Liver (tissue), 8 donors: ENCODE measurements at regions not wholly inside any gene's neighbourhood (a gene's known extent, or its start where the extent isn't known, plus 50 kb on each side); places are given as distances from the start of the nearest gene placed in this dataset.

Source experiments
- DNase-seq: peaks from one replicate; pipeline ENCODE4 v3.0.0-alpha.2; 2017; ENCODE audit warnings: low spot score
- H3K27ac ChIP-seq, 2 donors: one replicate each; pipeline ENCODE4 v1.7.0; 2013; ENCODE audit warnings: inconsistent platforms in 2 of 2, low read length in 2 of 2, control low read depth in 1 of 2, low read depth in 1 of 2, mild to moderate bottlenecking in 1 of 2
- H3K27me3 ChIP-seq, 4 donors: one replicate each; pipeline versions ENCODE4 v1.6.1 to v1.7.0; 2013; ENCODE audit warnings: low read length in 3 of 4, inconsistent platforms in 1 of 4, mild to moderate bottlenecking in 1 of 4, moderate library complexity in 1 of 4; ENCODE audit not compliant: control insufficient read depth in 4 of 4, insufficient read depth in 4 of 4
- H3K36me3 ChIP-seq, 4 donors: one replicate each; pipeline versions ENCODE4 v1.6.1 to v1.7.0; 2013; ENCODE audit warnings: low read length in 3 of 4, mild to moderate bottlenecking in 3 of 4, low read depth in 1 of 4, moderate library complexity in 1 of 4; ENCODE audit not compliant: control insufficient read depth in 4 of 4, insufficient read depth in 3 of 4
- H3K4me1 ChIP-seq, 4 donors: one replicate each; pipeline versions ENCODE4 v1.6.1 to v1.7.0; 2013; ENCODE audit warnings: low read length in 3 of 4, mild to moderate bottlenecking in 3 of 4, moderate library complexity in 1 of 4; ENCODE audit not compliant: control insufficient read depth in 4 of 4, insufficient read depth in 4 of 4
- H3K4me3 ChIP-seq, 3 donors: one replicate each; pipeline versions ENCODE4 v1.6.1 to v1.7.0; 2013; ENCODE audit warnings: low read length in 3 of 3, control low read depth in 1 of 3, low read depth in 1 of 3, mild to moderate bottlenecking in 1 of 3
- H3K9ac ChIP-seq, 2 donors: one replicate each; pipeline ENCODE4 v1.7.0; 2013; ENCODE audit warnings: low read length in 2 of 2, mild to moderate bottlenecking in 2 of 2, moderate library complexity in 2 of 2, control low read depth in 1 of 2, low read depth in 1 of 2
- H3K9me3 ChIP-seq, 4 donors: one replicate each; pipeline versions ENCODE4 v1.6.1 to v1.7.0; 2013; ENCODE audit warnings: low read length in 3 of 4; ENCODE audit not compliant: control insufficient read depth in 4 of 4
- EGR1 ChIP-seq, 2 donors: IDR thresholded peaks; 2 replicates each; pipeline ENCODE4 v1.6.1; 2016 to 2018; ENCODE audit warnings: antibody characterized with exemption in 2 of 2, low read depth in 2 of 2
- FOXA1 ChIP-seq: IDR thresholded peaks from 2 replicates; pipeline ENCODE4 v1.6.1; 2016; ENCODE audit warnings: antibody characterized with exemption
- FOXA2 ChIP-seq: IDR thresholded peaks from 2 replicates; pipeline ENCODE4 v1.6.1; 2016; ENCODE audit warnings: antibody characterized with exemption
- HNF4A ChIP-seq, 2 donors: conservative IDR thresholded peaks; 2 replicates each; pipeline ENCODE4 v1.6.1; 2016; ENCODE audit warnings: antibody characterized with exemption in 2 of 2, mild to moderate bottlenecking in 2 of 2
- HNF4G ChIP-seq: IDR thresholded peaks from 2 replicates; pipeline ENCODE4 v1.6.1; 2016; ENCODE audit warnings: antibody characterized with exemption
- JUND ChIP-seq, 2 donors: IDR thresholded peaks; 2 replicates each; pipeline ENCODE4 v1.6.1; 2016; ENCODE audit warnings: antibody characterized with exemption in 2 of 2
- MAX ChIP-seq: IDR thresholded peaks from 2 replicates; pipeline ENCODE4 v1.6.1; 2016; ENCODE audit warnings: antibody characterized with exemption
- NR2F2 ChIP-seq: IDR thresholded peaks from 2 replicates; pipeline ENCODE4 v1.6.1; 2016; ENCODE audit warnings: antibody characterized with exemption
- RAD21 ChIP-seq, 2 donors: IDR thresholded peaks; 2 replicates each; pipeline ENCODE4 v1.6.1; 2016; ENCODE audit warnings: antibody characterized with exemption in 2 of 2, mild to moderate bottlenecking in 2 of 2
- RXRA ChIP-seq, 2 donors: IDR thresholded peaks; 2 replicates each; pipeline ENCODE4 v1.6.1; 2017 to 2018; ENCODE audit warnings: antibody characterized with exemption in 2 of 2, mild to moderate bottlenecking in 1 of 2
- TAF1 ChIP-seq: conservative IDR thresholded peaks from 2 replicates; pipeline ENCODE4 v1.6.1; 2016; ENCODE audit warnings: antibody characterized with exemption, mild to moderate bottlenecking
- ZBTB33 ChIP-seq: IDR thresholded peaks from 2 replicates; pipeline ENCODE4 v1.6.1; 2016; ENCODE audit warnings: antibody characterized with exemption
- WGBS: extraction: QIAGEN DNeasy Blood & Tissue Kit; methylation state at CpG from one replicate; pipeline ENCODE4 v1.1.7; 2013; 5-methylcytosine and 5-hydroxymethylcytosine counted together
- TF ChIP-seq, protein P1 (sequence below): IDR thresholded peaks from 2 replicates; pipeline ENCODE4 v1.6.1; 2016; ENCODE audit warnings: antibody characterized with exemption, mild to moderate bottlenecking
- TF ChIP-seq, protein P2 (sequence below): IDR thresholded peaks from 2 replicates; pipeline ENCODE4 v1.6.1; 2016; ENCODE audit warnings: antibody characterized with exemption
- TF ChIP-seq, protein P3 (sequence below): fragments of 150-350 bp; IDR thresholded peaks from 2 replicates; pipeline ENCODE4 v1.5.1; 2017; ENCODE audit warnings: improper control_type of control experiment, low read depth, low read length; ENCODE audit not compliant: missing input control
- donor health status: healthy.
- donor health status: healthy.
- donor health status: healthy.
- donor health status: healthy.
- donor health status: healthy.

DNA sequence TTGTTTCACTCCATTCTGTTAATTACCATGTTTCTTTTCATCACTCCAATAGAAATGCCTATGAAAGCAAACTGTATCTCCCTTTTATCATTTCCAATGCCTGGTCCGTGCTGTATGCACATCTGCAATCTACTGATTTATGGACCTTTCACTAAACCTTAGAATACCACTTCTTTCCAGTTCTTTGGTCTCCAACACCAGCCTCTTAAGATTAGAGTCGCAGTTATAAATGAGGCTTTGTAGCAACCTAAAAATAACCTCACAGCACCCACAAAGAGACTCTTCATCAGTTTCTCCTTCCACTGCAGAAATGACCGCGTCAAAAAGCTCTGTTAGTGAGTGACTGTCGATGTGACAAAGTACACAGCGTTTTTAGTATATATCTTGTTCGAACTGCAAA lies 282.6 kb downstream of the ADGRA3 start:
- Histone ChIP-seq H3K9me3 (no peaks in the 10 kb centered on the region), H3K36me3 (no peaks in the 10 kb centered on the region), H3K4me3 (no peak overlapping the region), H3K27ac (no peak overlapping the region), H3K4me1 (peaks cover 0 to 5% (median 0%) of the 10 kb centered on the region in 4 donors), H3K27me3 (no peaks in the 10 kb centered on the region), H3K9ac (no peak overlapping the region)
- no peak for DNase-seq
- 86% methylated on average over 7 of the region's 7 CpGs for WGBS
- TF ChIP-seq HNF4G (no peak), ZBTB33 (no peak), HNF4A (conservative IDR thresholded peaks at IDR 0.05) (no peak), MAX (no peak), JUND (IDR thresholded peaks at IDR 0.05) (no peak)
- TF ChIP-seq, protein P1, sequence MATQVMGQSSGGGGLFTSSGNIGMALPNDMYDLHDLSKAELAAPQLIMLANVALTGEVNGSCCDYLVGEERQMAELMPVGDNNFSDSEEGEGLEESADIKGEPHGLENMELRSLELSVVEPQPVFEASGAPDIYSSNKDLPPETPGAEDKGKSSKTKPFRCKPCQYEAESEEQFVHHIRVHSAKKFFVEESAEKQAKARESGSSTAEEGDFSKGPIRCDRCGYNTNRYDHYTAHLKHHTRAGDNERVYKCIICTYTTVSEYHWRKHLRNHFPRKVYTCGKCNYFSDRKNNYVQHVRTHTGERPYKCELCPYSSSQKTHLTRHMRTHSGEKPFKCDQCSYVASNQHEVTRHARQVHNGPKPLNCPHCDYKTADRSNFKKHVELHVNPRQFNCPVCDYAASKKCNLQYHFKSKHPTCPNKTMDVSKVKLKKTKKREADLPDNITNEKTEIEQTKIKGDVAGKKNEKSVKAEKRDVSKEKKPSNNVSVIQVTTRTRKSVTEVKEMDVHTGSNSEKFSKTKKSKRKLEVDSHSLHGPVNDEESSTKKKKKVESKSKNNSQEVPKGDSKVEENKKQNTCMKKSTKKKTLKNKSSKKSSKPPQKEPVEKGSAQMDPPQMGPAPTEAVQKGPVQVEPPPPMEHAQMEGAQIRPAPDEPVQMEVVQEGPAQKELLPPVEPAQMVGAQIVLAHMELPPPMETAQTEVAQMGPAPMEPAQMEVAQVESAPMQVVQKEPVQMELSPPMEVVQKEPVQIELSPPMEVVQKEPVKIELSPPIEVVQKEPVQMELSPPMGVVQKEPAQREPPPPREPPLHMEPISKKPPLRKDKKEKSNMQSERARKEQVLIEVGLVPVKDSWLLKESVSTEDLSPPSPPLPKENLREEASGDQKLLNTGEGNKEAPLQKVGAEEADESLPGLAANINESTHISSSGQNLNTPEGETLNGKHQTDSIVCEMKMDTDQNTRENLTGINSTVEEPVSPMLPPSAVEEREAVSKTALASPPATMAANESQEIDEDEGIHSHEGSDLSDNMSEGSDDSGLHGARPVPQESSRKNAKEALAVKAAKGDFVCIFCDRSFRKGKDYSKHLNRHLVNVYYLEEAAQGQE, result no peak

GRCh38 chr4:22220965-22221364 lies 272.4 kb upstream of the KCNIP4 start:
- no peak overlapping the region for H3K4me3 ChIP-seq
- H3K27me3 ChIP-seq, result no peaks in the 10 kb centered on the region
- TF ChIP-seq HNF4A (conservative IDR thresholded peaks at IDR 0.05) (no peak), FOXA1 (no peak), FOXA2 (no peak), TAF1 (no peak), HNF4G (no peak), ZBTB33 (no peak), EGR1 (IDR thresholded peaks at IDR 0.05; ENCODE audit: low read depth in 2 of 2) (no peak), MAX (no peak), RXRA (IDR thresholded peaks at IDR 0.05) (no peak), NR2F2 (no peak), RAD21 (IDR thresholded peaks at IDR 0.05) (no peak)
- TF ChIP-seq, protein P2, sequence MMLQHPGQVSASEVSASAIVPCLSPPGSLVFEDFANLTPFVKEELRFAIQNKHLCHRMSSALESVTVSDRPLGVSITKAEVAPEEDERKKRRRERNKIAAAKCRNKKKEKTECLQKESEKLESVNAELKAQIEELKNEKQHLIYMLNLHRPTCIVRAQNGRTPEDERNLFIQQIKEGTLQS, result no peak
- TF ChIP-seq, protein P3, sequence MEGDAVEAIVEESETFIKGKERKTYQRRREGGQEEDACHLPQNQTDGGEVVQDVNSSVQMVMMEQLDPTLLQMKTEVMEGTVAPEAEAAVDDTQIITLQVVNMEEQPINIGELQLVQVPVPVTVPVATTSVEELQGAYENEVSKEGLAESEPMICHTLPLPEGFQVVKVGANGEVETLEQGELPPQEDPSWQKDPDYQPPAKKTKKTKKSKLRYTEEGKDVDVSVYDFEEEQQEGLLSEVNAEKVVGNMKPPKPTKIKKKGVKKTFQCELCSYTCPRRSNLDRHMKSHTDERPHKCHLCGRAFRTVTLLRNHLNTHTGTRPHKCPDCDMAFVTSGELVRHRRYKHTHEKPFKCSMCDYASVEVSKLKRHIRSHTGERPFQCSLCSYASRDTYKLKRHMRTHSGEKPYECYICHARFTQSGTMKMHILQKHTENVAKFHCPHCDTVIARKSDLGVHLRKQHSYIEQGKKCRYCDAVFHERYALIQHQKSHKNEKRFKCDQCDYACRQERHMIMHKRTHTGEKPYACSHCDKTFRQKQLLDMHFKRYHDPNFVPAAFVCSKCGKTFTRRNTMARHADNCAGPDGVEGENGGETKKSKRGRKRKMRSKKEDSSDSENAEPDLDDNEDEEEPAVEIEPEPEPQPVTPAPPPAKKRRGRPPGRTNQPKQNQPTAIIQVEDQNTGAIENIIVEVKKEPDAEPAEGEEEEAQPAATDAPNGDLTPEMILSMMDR, result no peak
- H3K9ac ChIP-seq, result no peak overlapping the region
- H3K9me3 ChIP-seq, result no peaks in the 10 kb centered on the region
- H3K36me3 ChIP-seq, result no peaks in the 10 kb centered on the region
- H3K4me1 ChIP-seq, result no peaks in the 10 kb centered on the region
- WGBS, result 68% methylated on average over 9 of the region's 9 CpGs
- H3K27ac ChIP-seq, result no peak overlapping the region
- DNase-seq, result no peak
